NCI-H69 (cell line): ENCODE measurements at regions not wholly inside any gene's neighbourhood (a gene's known extent, or its start where the extent isn't known, plus 50 kb on each side); places are given as distances from the start of the nearest gene placed in this dataset.

Experiments
- DNase-seq: peaks from one replicate; lab custom pipeline; 2025; lab: John Stamatoyannopoulos, UW

DNA sequence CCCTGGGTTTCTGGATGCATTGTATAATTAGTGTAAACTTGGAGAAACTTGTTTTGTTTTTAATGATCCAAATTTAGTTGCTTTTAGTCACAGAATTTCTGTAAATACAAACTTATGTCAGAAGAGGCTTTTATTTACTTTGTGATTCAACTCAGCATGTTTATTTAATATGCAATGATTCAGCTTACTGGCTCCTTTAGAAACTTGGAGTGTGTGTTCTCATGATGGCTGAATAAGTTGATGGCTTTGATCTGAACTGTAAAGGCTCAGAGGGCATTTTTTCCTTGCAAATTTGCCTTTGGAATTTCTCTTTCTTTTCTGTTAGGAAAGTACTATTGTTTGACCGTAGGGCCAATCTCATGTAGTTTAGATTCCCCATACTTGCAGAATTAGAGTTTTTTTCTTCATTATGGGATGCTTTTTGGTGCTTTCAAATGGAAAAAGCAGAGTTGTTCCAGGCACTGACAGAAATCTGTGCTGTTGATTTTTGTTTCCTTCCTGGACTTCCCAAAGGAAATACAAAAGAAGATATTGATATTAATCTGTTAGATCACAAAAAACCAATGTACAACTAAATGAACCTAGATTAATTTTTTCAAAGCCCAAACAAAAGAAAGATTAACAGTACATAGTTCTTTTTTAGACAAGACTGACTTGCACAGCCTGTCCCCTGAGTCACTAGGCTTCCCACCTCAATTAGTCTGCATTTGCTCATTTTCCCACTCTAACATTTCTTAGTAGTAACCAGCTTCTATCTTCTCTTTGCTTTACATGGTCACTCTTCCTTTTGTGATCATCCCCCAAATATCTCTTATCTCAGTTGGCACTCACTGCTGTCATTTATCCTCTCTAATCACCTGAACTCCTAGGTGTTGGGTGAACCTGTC lies 96.8 kb upstream of the AGR3 start:
- DNase-seq: peak; percentile 26

DNA sequence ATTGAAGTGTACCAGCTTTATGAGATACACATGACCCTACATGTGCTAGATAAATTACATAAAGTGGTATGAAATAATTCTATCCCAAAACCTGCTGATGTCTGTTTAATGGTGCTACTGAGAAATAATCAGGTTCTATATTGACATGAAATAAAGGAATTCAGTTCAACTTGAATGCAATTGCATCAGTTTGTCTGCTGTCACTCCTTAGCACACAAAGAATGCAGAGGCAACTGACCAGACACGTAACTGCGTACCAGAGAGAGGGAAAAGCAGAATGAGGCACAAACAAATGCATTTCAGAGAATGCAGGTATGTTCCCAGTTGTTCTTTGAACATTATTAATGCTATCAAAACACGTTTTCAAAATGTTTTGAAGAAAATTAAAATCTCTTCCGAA lies 98.8 kb upstream of the AGR3 start:
- DNase-seq: no peak

DNA sequence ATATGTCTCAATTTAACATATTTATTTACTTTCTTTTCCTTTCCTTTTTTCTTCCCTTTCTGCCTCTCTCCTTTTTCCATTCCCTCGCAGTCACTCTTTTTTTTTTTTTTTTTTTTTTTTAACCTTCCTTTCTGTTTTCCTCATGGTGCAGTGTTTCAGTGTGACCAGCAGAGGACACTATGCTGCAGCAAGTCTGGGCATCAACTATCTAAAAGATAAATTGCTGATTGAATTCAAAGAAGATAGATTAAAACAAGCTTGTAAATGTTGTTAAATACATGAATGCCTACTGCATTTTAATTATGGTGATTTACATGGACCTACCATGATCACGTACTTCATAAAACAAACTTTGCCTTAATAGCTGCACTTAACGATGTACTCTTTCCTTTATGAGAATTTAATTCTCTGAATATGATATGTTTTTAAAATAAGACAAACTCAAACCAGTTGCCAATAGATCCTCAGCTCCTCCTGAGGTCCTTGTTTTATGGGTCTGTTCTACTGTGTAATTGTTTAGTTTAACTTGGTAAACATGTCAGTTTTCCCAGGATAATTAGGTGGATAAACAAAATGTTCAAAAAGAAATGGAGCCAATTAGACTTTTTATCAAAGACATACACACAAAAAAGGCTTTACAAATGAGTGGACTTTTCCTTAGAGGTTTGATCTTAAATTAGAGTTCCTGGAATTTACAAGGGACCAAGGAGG lies 101.0 kb upstream of the AGR3 start:
- peak; percentile 86 for DNase-seq

DNA sequence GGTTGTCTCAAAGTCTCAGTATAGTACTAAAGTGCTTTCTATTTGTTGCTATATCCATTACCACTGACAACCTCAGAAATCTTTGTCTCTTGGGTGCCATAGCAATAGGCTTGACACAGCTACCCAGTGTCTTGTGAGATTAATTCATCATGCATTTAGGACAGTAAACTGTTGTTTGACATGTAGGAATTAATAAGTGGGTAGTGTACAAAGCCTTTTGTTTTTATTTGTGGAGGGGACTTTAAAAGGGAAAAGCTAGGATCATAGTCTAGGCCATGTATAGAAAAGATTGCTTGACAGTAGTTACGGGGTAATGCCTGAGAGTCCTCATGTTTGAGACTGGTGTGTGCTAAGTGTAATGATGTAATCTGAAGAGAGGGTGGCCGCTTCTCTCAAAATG lies 102.6 kb upstream of the AGR3 start:
- DNase-seq: peak; percentile 68

GRCh38 chr7:16985621-16986020 lies 103.8 kb upstream of the AGR3 start:
- peak; percentile 62 for DNase-seq

- no peak for DNase-seq
Measured at GRCh38 chr7:16986755-16987154, 105.0 kb upstream of the AGR3 start.

DNA sequence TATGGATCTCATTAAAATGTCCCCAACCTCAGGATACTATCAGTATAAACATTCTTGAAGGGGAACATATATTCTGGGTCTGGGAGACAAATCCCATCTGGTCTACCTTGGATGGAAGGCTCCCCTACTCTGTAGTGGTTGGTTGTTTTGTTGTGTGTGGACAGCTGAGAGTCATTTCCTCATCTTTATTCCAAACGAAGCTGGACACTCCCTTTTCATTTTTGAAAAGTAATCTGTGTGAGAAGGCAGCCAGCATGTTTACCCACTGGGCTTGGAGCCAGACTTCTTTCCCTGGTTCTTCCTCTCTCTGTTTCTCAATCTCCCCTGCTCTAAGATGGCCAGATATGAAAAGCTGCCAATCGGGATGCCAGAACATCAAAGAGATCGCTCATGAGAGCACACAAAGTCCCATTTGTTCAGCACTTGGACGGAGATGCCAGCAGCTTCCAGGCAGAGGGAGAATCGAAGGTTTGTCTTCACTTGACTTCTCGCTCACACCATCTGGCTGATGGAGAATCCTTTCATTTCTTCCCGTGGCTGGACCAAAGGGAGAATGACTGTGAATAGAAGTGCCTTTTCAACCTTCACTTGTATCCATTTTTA lies 108.1 kb upstream of the AGR3 start:
- peak; percentile 94 for DNase-seq

- DNase-seq: no peak
Measured at GRCh38 chr7:16991551-16991950, 109.8 kb upstream of the AGR3 start.

- no peak for DNase-seq
Measured at GRCh38 chr7:16993543-16993942, 111.8 kb upstream of the AGR3 start.

DNA sequence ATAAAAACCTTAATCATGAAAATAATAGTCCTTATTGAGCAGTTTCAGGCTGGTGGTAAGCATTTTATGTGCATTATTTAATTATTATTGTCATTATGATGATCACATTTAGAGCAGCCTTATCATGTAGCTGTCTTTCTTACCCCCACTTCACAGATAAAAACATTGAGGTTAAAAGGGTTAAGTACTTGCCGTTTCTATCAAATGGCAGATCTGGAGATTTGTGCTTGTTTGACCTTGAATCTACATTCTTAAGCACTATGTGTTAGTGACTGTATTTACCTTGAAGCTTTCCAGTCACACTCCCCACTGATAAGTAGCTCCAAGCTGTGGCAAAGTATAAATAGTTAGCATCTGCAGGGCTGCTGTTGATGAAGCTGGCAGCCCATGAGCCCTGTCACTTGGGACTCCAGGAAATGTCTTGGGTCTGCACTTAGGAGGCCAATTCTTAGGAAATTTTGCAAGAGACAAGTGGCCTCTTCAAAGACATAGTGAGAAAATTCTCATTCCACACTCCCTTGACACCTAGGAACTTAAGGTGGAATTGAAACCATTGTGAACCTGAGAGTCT lies 116.8 kb upstream of the AGR3 start:
- DNase-seq: no peak

- DNase-seq: no peak
Measured at GRCh38 chr7:16999541-17000267, 117.9 kb upstream of the AGR3 start.

GRCh38 chr7:17005271-17005670 lies 123.5 kb upstream of the AGR3 start:
- DNase-seq: no peak

GRCh38 chr7:17007841-17008240 lies 126.1 kb upstream of the AGR3 start:
- no peak for DNase-seq

DNA sequence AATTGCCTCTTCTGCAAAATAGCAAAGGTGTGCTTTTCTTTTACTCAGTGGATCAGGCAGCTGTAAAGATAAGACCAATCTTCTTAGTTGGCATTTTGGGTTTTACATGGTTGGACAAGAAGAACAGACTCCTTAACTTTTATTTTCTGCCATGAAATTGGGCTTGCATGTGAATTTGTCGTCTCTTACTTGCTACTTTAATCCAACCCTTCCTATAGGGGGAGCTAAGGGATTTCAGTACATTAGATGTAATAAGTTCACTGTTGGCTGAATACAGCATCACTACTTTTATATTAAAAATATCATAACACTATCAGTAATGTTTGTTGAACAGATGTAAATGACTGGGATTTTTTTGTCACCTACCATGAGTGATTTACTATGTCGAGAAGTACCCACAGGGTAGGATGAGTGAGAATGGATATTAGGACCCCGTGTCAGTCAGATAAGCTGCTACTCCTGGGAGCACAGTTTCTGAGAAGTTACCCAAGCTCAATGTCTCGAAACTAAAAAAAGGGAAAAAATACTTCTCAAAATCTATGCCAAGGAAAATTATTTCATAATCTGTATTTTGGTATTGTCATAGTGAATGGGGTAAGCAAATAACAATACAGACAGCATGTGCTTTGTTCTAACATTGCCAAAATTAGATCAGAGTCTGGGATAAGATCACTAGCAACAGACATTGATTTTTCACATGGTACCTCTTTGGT lies 127.4 kb upstream of the AGR3 start:
- peak; percentile 47 for DNase-seq

DNA sequence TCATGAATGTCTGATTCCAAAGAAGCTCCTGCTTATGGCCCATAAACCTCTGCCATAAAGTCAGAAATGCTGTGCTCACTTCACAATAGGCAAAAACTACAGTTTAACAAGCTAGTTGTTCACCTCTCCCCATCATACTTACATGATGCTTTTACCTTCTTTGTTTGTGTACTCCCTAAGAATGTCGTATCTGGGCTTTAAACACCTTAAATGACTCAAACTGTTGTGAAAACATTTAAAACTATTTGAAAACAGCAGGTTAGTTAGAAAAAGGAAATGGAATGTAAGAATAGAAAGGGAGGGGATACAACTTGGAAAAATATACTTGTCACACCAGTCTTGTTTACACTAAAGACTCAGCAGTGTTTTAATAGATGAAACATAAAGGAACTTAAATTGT lies 128.2 kb upstream of the AGR3 start:
- no peak for DNase-seq

GRCh38 chr7:17010637-17011300 lies 129.0 kb upstream of the AGR3 start:
- no peak for DNase-seq

GRCh38 chr7:17013204-17013603 lies 131.4 kb upstream of the AGR3 start:
- DNase-seq: no peak

DNA sequence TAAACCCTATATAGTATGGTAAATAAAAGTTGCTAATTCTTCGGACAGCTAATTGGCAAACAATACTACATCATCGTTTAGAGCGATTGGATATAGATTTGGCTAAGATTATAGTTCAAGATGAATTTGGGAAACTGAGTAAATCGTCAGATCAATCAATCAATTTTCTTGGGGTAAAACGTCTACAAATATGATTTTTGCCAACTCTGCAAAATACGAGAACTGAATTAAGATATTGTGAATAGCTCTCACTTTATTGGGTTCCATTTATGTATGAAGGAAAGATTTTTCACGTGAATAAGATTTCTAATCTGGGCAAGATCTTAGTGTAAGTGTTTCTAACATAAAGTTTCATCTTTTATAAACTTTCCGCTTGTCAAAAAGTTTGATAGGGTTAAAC lies 132.9 kb upstream of the AGR3 start:
- no peak for DNase-seq

DNA sequence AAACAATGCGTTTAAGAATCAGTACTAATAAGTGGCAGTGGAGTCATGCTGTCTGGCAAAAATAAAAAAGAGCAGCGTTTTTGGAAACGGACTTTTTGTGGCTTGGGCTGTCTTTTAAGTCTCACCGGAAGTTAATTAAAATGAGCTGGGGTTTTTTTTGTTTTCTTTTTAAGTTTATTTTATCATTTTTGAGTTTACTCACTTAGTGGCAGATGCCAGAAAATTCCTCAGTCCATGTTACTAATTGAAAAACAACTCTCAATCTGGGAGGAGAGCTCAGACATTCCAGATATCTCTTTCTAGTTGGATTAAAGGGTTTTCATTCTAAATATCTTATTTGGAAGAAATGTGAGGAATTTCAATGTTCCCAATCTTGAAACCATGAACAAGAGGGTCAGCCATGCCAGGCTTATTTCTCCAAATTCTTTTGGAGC lies 133.8 kb upstream of the AGR3 start:
- no peak for DNase-seq

- no peak for DNase-seq
Measured at GRCh38 chr7:17016402-17017010, 134.7 kb upstream of the AGR3 start.
